Pancreas (tissue), 10 donors: ENCODE measurements at regions not wholly inside any gene's neighbourhood (a gene's known extent, or its start where the extent isn't known, plus 50 kb on each side); places are given as distances from the start of the nearest gene placed in this dataset.

Experiments used
- ATAC-seq, 4 donors: fragments of 200-7000 bp; cut with Tn5 transposase; one replicate each; pipeline versions ENCODE4 v1.8.0 to v1.9.1; 2020; ENCODE audit warnings: mild to moderate bottlenecking in 4 of 4, moderate library complexity in 4 of 4
- DNase-seq, 6 donors: peaks; one replicate each; pipeline ENCODE4 v3.0.0-alpha.2; 2020
- FAIRE-seq: peaks from 2 replicates; lab custom pipeline; 2012; peaks lifted over from hg19 to GRCh38; lab: Jason Lieb, UNC
- H3K27ac ChIP-seq, 4 donors: fragments of 200-600 bp; sonication (generic); 1 replicate in 3 of 4; 2 replicates in 1 of 4; pipeline versions ENCODE4 v1.5.0 to v1.8.0; 2020
- H3K27me3 ChIP-seq, 4 donors: fragments of 200-600 bp; one replicate each; pipeline ENCODE4 v1.8.0; 2021
- H3K36me3 ChIP-seq, 3 donors: fragments of 200-600 bp; sonication (generic) in 1 of 3; one replicate each; pipeline versions ENCODE4 v1.5.0 to v1.8.0; 2020 to 2021
- H3K4me1 ChIP-seq, 3 donors: fragments of 200-600 bp; one replicate each; pipeline ENCODE4 v1.8.0; 2021
- H3K4me3 ChIP-seq, 4 donors: fragments of 200-600 bp; sonication (generic) in 2 of 4; one replicate each; pipeline versions ENCODE4 v1.5.0 to v1.8.0; 2020 to 2021
- H3K9me3 ChIP-seq, 4 donors: fragments of 200-600 bp; one replicate each; pipeline ENCODE4 v1.8.0; 2021
- WGBS, 2 donors: extraction: QIAGEN DNeasy Blood & Tissue Kit; methylation state at CpG; one replicate each; pipeline ENCODE4 v1.1.7; 2013; 5-methylcytosine and 5-hydroxymethylcytosine counted together
- intact Hi-C, 3 donors: fragments of 100-400 bp; cut with DNase I; formaldehyde crosslinking; loops; one replicate each; pipeline versions ENCODE4 v1.11.1 to v1.14.2; 2022
- TF ChIP-seq, protein P1 (sequence below), 4 donors: fragments of 200-600 bp; sonication (generic) in 3 of 4; IDR thresholded peaks; one replicate each; pipeline versions ENCODE4 v1.5.0 to v1.8.0; 2021; ENCODE audit warnings: antibody characterized with exemption in 4 of 4
- donor health status: healthy with polysubstance abuse.
- donor health status: DM: no; HTN: no; CAD: no; lungs with moderate emphysema.
- donor health status: DM: no; HTN: no; CAD: no.
- donor health status: control.
- donor health status: control.
- donor health status: Bipolar disorder and iron deficiency.
- donor health status: DM: yes; HTN: yes; CAD: no.
- donor health status: DM: no; HTN: no; CAD: no.
- donor health status: DM: no; HTN: no; CAD: no.
- donor health status: DM: yes; HTN: yes; CAD: no.

DNA sequence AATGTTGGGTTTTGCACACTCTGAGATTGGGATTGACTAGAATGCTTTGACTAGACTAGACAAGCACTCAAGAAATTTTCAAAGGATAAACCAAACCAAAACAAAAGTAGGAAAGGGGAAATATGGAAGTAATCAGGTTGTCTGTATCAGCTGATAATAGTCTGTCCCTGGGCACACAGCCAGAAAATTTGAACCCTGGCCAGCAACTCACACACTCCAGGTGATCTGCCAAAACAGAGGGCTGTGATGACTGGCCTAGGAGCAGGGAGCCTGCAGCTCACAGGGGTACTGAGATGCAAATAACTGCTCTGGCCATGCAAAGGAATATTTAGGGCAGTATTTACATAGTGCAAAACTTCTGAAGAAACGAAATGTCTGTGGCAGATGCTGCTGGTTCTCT lies 112.3 kb upstream of the SMIM23 start:
- Histone ChIP-seq H3K27me3 (no peaks in the 10 kb centered on the region), H3K27ac (no peak overlapping the region), H3K9me3 (no peaks in the 10 kb centered on the region), H3K4me1 (no peaks in the 10 kb centered on the region), H3K4me3 (no peak overlapping the region), H3K36me3 (no peaks in the 10 kb centered on the region)
- DNase-seq (peak in 1 of 6 donors; percentile 17), FAIRE-seq (no peak), ATAC-seq (no peak)
- TF ChIP-seq, protein P1, sequence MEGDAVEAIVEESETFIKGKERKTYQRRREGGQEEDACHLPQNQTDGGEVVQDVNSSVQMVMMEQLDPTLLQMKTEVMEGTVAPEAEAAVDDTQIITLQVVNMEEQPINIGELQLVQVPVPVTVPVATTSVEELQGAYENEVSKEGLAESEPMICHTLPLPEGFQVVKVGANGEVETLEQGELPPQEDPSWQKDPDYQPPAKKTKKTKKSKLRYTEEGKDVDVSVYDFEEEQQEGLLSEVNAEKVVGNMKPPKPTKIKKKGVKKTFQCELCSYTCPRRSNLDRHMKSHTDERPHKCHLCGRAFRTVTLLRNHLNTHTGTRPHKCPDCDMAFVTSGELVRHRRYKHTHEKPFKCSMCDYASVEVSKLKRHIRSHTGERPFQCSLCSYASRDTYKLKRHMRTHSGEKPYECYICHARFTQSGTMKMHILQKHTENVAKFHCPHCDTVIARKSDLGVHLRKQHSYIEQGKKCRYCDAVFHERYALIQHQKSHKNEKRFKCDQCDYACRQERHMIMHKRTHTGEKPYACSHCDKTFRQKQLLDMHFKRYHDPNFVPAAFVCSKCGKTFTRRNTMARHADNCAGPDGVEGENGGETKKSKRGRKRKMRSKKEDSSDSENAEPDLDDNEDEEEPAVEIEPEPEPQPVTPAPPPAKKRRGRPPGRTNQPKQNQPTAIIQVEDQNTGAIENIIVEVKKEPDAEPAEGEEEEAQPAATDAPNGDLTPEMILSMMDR (IDR thresholded peaks at IDR 0.05): no peak
- 37 to 62% methylated on average over 1 of the region's 1 CpG for WGBS, 2 donors
- intact Hi-C loops: no loop called here

DNA sequence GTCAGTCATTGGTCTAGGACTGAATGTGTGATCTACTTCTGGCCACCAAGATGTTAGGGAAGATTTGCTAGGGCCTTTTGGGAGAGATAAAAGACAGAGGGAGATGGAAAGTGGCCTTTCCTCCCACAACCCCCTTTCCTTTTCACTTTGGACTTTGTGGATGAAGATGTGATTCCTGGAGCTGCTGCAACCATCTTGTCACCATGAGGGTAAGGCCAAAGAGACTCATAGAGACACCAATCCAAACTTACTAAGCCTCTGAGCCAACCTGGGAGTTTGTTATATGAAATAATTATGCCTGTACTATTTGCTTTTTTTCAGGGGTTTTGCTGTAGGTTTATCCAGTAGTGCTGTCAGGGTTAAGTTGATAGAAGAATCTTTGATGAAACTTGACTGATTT lies 111.8 kb upstream of the SMIM23 start:
- DNase-seq: no peak
- TF ChIP-seq, protein P1 (IDR thresholded peaks at IDR 0.05): no peak
- Histone ChIP-seq H3K27me3 (no peaks in the 10 kb centered on the region), H3K27ac (no peak overlapping the region), H3K9me3 (no peaks in the 10 kb centered on the region), H3K4me1 (no peaks in the 10 kb centered on the region), H3K4me3 (no peak overlapping the region), H3K36me3 (no peaks in the 10 kb centered on the region)
- intact Hi-C loops: no loop called here
- no peak for ATAC-seq
- no peak for FAIRE-seq

- H3K36me3 ChIP-seq: no peaks in the 10 kb centered on the region
- ATAC-seq (no peak), DNase-seq (no peak), FAIRE-seq (no peak)
- no peaks in the 10 kb centered on the region for H3K27me3 ChIP-seq
- H3K4me3 ChIP-seq: no peak overlapping the region
- H3K9me3 ChIP-seq: no peaks in the 10 kb centered on the region
- intact Hi-C loops: no loop called here
- no peak overlapping the region for H3K27ac ChIP-seq
- H3K4me1 ChIP-seq: no peaks in the 10 kb centered on the region
- TF ChIP-seq, protein P1 (IDR thresholded peaks at IDR 0.05): no peak
- WGBS, 2 donors: 45% methylated on average over 2 of the region's 2 CpGs
Observed at GRCh38 chr5:171675511-171675910, 110.1 kb upstream of the SMIM23 start.

GRCh38 chr5:171676286-171676944 lies 109.2 kb upstream of the SMIM23 start:
- peak in 2 of 4 donors; percentile 71 to 83 for ATAC-seq
- 61 to 72% methylated on average over 6 of the region's 6 CpGs for WGBS, 2 donors
- DNase-seq: no peak
- H3K4me1 ChIP-seq: no peaks in the 10 kb centered on the region
- H3K36me3 ChIP-seq: no peaks in the 10 kb centered on the region
- H3K9me3 ChIP-seq: no peaks in the 10 kb centered on the region
- H3K27ac ChIP-seq: no peak overlapping the region
- no peak for FAIRE-seq
- no peak overlapping the region for H3K4me3 ChIP-seq
- intact Hi-C loops: no loop called here
- TF ChIP-seq, protein P1 (IDR thresholded peaks at IDR 0.05): no peak
- no peaks in the 10 kb centered on the region for H3K27me3 ChIP-seq

- Histone ChIP-seq H3K27ac (no peak overlapping the region), H3K4me3 (no peak overlapping the region), H3K4me1 (no peaks in the 10 kb centered on the region), H3K9me3 (no peaks in the 10 kb centered on the region), H3K36me3 (no peaks in the 10 kb centered on the region), H3K27me3 (no peaks in the 10 kb centered on the region)
- ATAC-seq (no peak), DNase-seq (no peak), FAIRE-seq (no peak)
- TF ChIP-seq, protein P1 (IDR thresholded peaks at IDR 0.05): no peak
- WGBS, 2 donors: 56 to 59% methylated on average over 1 of the region's 1 CpG
- intact Hi-C loops: no loop called here
Observed at GRCh38 chr5:171678646-171679045, 107.0 kb upstream of the SMIM23 start.
